Glutamatergic neuron (in vitro differentiated cells): ENCODE measurements at regions not wholly inside any gene's neighbourhood (a gene's known extent, or its start where the extent isn't known, plus 50 kb on each side); places are given as distances from the start of the nearest gene placed in this dataset.

Experiments
- DNase-seq: peaks from one replicate; pipeline ENCODE4 v3.0.0; 2022
- H3K27ac Mint-ChIP-seq: one replicate; pipeline ENCODE4 v1.8.0; 2020; ENCODE audit warnings: mild to moderate bottlenecking, mixed read lengths, inconsistent platforms; ENCODE audit not compliant: unreplicated experiment
- H3K27me3 Mint-ChIP-seq: one replicate; pipeline ENCODE4 v1.8.0; 2020; ENCODE audit warnings: mild to moderate bottlenecking, moderate library complexity, mixed read lengths, inconsistent platforms; ENCODE audit not compliant: unreplicated experiment
- H3K36me3 Mint-ChIP-seq: one replicate; pipeline ENCODE4 v1.8.0; 2020; ENCODE audit warnings: mild to moderate bottlenecking, mixed read lengths, inconsistent platforms; ENCODE audit not compliant: unreplicated experiment
- H3K4me1 Mint-ChIP-seq: one replicate; pipeline ENCODE4 v1.8.0; 2020; ENCODE audit warnings: mild to moderate bottlenecking, low read depth, mixed read lengths, inconsistent platforms; ENCODE audit not compliant: unreplicated experiment
- H3K4me3 Mint-ChIP-seq: one replicate; pipeline ENCODE4 v1.8.0; 2020; ENCODE audit warnings: mild to moderate bottlenecking, mixed read lengths, inconsistent platforms; ENCODE audit not compliant: unreplicated experiment
- H3K9me3 Mint-ChIP-seq: one replicate; pipeline ENCODE4 v1.8.0; 2020; ENCODE audit warnings: mild to moderate bottlenecking, moderate library complexity, mixed read lengths, inconsistent platforms; ENCODE audit not compliant: unreplicated experiment
- CTCF ChIP-seq: fragments of 200-600 bp; sonication (generic); IDR thresholded peaks from one replicate; pipeline ENCODE4 v1.5.0; 2021; ENCODE audit not compliant: partially characterized antibody, unreplicated experiment

DNA sequence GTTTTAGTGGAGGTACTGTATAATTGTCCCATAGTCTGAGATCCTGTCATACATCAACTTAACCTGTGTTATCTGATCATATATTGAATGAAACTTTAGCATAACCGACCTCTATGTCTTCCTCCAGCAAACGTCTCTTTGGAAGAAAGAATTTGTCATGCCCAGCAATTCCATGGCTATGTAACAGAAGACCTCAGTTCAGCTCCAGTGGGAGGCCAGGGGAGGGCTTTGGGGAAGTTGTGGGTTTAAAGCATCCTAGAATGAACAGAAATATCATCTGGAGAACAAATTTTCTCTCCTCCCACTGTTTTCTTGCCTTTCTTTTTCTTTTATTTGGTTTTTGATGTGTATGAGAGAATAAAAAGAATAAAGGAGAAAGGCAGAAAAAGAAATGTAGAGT lies 164.5 kb downstream of the GAS1 start:
- Mint-ChIP-seq H3K9me3 (no peaks in the 10 kb centered on the region), H3K27ac (no peak overlapping the region), H3K4me3 (no peak overlapping the region), H3K27me3 (no peaks in the 10 kb centered on the region), H3K36me3 (no peaks in the 10 kb centered on the region), H3K4me1 (no peaks in the 10 kb centered on the region)
- TF ChIP-seq CTCF: no peak
- no peak for DNase-seq

- DNase-seq: no peak
- Mint-ChIP-seq H3K4me1 (no peaks in the 10 kb centered on the region), H3K27me3 (no peaks in the 10 kb centered on the region), H3K9me3 (peaks cover 2% of the 10 kb centered on the region), H3K27ac (no peak overlapping the region), H3K4me3 (no peak overlapping the region), H3K36me3 (no peaks in the 10 kb centered on the region)
- no peak for TF ChIP-seq CTCF
Measured at GRCh38 chr9:86778761-86779160, 168.5 kb downstream of the GAS1 start.

GRCh38 chr9:86775718-86776117 lies 171.6 kb downstream of the GAS1 start:
- Mint-ChIP-seq H3K27ac (no peak overlapping the region), H3K27me3 (no peaks in the 10 kb centered on the region)

GRCh38 chr9:86774116-86774515 lies 173.2 kb downstream of the GAS1 start:
- Mint-ChIP-seq H3K27ac (no peak overlapping the region), H3K9me3 (peaks cover 4% of the 10 kb centered on the region), H3K36me3 (no peaks in the 10 kb centered on the region), H3K4me1 (peaks cover 5% of the 10 kb centered on the region), H3K27me3 (no peaks in the 10 kb centered on the region), H3K4me3 (no peak overlapping the region)
- no peak for TF ChIP-seq CTCF
- DNase-seq: no peak

More at GRCh38 chr9:86775718-86776117, 171.6 kb downstream of the GAS1 start:
- peaks cover 4% of the 10 kb centered on the region for H3K9me3 Mint-ChIP-seq
- no peak for TF ChIP-seq CTCF
- no peak overlapping the region for H3K4me3 Mint-ChIP-seq
- peaks cover 5% of the 10 kb centered on the region for H3K4me1 Mint-ChIP-seq
- H3K36me3 Mint-ChIP-seq: no peaks in the 10 kb centered on the region
- DNase-seq: no peak

DNA sequence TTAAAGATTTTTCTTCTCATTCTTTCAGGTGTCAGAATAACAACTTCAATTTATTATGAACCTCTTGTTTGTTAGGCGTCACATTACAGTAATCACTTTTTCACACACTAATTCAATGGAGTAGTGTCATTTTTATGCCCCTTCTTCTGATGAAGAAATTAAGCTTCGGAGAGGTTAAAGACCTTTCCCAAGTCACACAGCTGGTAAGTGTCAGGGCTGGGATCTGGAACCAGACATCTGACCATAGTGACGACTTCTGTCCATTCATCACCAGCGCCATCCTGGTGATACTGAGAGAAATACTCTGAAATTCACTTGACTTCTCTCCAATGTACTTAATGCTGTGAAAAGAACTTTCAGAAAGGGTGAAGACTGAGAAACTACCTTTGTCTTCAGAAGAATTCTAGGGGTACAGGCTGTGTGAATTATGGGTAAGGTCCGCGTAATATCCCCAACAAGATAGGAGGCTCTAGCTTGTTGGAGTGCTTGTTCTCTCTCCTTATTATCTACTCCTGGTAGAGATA lies 173.8 kb downstream of the GAS1 start:
- Mint-ChIP-seq H3K27me3 (no peaks in the 10 kb centered on the region), H3K9me3 (peaks cover 4% of the 10 kb centered on the region), H3K4me3 (no peak overlapping the region), H3K27ac (no peak overlapping the region), H3K4me1 (peaks cover 5% of the 10 kb centered on the region), H3K36me3 (no peaks in the 10 kb centered on the region)
- no peak for DNase-seq
- TF ChIP-seq CTCF: no peak
